Erythroblast (primary cell): ENCODE measurements at regions not wholly inside any gene's neighbourhood (a gene's known extent, or its start where the extent isn't known, plus 50 kb on each side); places are given as distances from the start of the nearest gene placed in this dataset.

ENCODE experiments used
- GATA1 ChIP-seq: IDR thresholded peaks from 2 replicates; pipeline ENCODE4 v1.6.1; 2011; ENCODE audit warnings: low read depth, mild to moderate bottlenecking, control low read depth, low read length, moderate library complexity
- POLR2A ChIP-seq: IDR thresholded peaks from 2 replicates; pipeline ENCODE4 v1.6.1; 2011; ENCODE audit warnings: mild to moderate bottlenecking, low read length

- TF ChIP-seq POLR2A, result no peak
- TF ChIP-seq GATA1, result no peak
Observed at GRCh38 chr12:66910366-66910974, 231.6 kb upstream of the GRIP1 start.
